ENCODE measurements at regions not wholly inside any gene's neighbourhood (a gene's known extent, or its start where the extent isn't known, plus 50 kb on each side); places are given as distances from the start of the nearest gene placed in this dataset.

GRCh38 chr3:87765256-87765655 is 293.5 kb downstream of the CGGBP1 start:
- TF ChIP-seq, protein P1, sequence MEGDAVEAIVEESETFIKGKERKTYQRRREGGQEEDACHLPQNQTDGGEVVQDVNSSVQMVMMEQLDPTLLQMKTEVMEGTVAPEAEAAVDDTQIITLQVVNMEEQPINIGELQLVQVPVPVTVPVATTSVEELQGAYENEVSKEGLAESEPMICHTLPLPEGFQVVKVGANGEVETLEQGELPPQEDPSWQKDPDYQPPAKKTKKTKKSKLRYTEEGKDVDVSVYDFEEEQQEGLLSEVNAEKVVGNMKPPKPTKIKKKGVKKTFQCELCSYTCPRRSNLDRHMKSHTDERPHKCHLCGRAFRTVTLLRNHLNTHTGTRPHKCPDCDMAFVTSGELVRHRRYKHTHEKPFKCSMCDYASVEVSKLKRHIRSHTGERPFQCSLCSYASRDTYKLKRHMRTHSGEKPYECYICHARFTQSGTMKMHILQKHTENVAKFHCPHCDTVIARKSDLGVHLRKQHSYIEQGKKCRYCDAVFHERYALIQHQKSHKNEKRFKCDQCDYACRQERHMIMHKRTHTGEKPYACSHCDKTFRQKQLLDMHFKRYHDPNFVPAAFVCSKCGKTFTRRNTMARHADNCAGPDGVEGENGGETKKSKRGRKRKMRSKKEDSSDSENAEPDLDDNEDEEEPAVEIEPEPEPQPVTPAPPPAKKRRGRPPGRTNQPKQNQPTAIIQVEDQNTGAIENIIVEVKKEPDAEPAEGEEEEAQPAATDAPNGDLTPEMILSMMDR (IDR thresholded peaks at IDR 0.05; ENCODE audit: borderline replicate concordance, extremely low read depth, low read length, poor library complexity, severe bottlenecking): no peak
- no peak for TF ChIP-seq EZH2 (IDR thresholded peaks at IDR 0.05; ENCODE audit: borderline replicate concordance, low read depth, low read length, severe bottlenecking)

All from DND-41 (cell line).